ENCODE measurements at regions not wholly inside any gene's neighbourhood (a gene's known extent, or its start where the extent isn't known, plus 50 kb on each side); places are given as distances from the start of the nearest gene placed in this dataset.

DNA sequence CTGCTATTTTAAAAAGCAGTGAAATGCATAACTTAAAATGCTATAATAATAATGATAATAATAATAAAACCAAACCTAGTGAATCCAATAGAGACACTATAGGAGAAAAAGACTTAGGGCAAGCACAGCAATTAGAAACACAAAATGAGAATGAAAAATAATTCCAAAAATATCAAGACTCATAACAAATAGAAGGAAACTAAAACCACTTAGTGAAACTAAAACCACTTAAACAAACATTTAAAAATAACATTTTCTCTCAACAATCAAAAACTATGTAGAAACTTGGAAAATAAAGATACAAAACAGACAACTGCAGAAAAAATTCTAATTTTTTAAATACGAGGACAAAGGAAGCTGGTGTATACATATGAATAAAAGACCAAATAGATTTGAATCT is 655.2 kb upstream of the NRG3 start:
- dilution Hi-C loops (cut with HindIII; ENCODE audit: low sequenced_read_pairs, unreplicated experiment) (no loop called here), intact Hi-C loops (cut with micrococcal nuclease) (no loop called here), in situ Hi-C loops (cut with MboI; ENCODE audit: low sequenced_read_pairs) (no loop called here)
- H3K27ac ChIP-seq (ENCODE audit: insufficient read depth, low read length) = no peak overlapping the region
- no peaks in the 10 kb centered on the region for H3K36me3 ChIP-seq (ENCODE audit: control insufficient read depth, insufficient read depth, low read length)
- H3K9ac ChIP-seq (ENCODE audit: low read depth, low read length) = no peak overlapping the region
- no peak overlapping the region for H2AFZ ChIP-seq (replicated peaks; ENCODE audit: low read length, poor library complexity)
- no peaks in the 10 kb centered on the region for H4K20me1 ChIP-seq (ENCODE audit: insufficient read depth, low read length)
- no peak overlapping the region for H2AK9ac ChIP-seq (replicated peaks; ENCODE audit: low read depth, low read length, poor library complexity)
- H4K8ac ChIP-seq (ENCODE audit: low read depth in 2 of 2, low read length in 2 of 2) = no peak overlapping the region
- no peak overlapping the region for H2AK5ac ChIP-seq (ENCODE audit: low read depth, low read length)
- H3K14ac ChIP-seq (replicated peaks; ENCODE audit: low read depth, low read length) = no peak overlapping the region
- no TSS peak for BruUV-seq (replicated peaks)
- TF ChIP-seq RAD21 (IDR thresholded peaks at IDR 0.05; ENCODE audit: low read length) (no peak), RCOR1 (IDR thresholded peaks at IDR 0.05; ENCODE audit: insufficient replicate concordance, low read length) (no peak), RFX5 (IDR thresholded peaks at IDR 0.05; ENCODE audit: low read depth, low read length) (no peak), USF2 (IDR thresholded peaks at IDR 0.05; ENCODE audit: low read depth, low read length) (no peak), ELK1 (IDR thresholded peaks at IDR 0.05; ENCODE audit: borderline replicate concordance, low read depth, low read length) (no peak), CEBPB (IDR thresholded peaks at IDR 0.05; ENCODE audit: low read depth, low read length) (no peak), MXI1 (IDR thresholded peaks at IDR 0.05; ENCODE audit: borderline replicate concordance, low read depth, low read length) (no peak), NFE2L2 (IDR thresholded peaks at IDR 0.05; ENCODE audit: low read depth, low read length) (no peak), CHD1 (IDR thresholded peaks at IDR 0.05; ENCODE audit: low read depth, low read length) (no peak), MAZ (IDR thresholded peaks at IDR 0.05; ENCODE audit: borderline replicate concordance, low read depth, low read length) (no peak), POLR2A (IDR thresholded peaks at IDR 0.05; ENCODE audit: low read depth, low read length) (no peak), SMC3 (IDR thresholded peaks at IDR 0.05; ENCODE audit: low read depth, low read length) (no peak), FOS (IDR thresholded peaks at IDR 0.05; ENCODE audit: low read depth, low read length) (no peak)
- TF ChIP-seq, protein P1, sequence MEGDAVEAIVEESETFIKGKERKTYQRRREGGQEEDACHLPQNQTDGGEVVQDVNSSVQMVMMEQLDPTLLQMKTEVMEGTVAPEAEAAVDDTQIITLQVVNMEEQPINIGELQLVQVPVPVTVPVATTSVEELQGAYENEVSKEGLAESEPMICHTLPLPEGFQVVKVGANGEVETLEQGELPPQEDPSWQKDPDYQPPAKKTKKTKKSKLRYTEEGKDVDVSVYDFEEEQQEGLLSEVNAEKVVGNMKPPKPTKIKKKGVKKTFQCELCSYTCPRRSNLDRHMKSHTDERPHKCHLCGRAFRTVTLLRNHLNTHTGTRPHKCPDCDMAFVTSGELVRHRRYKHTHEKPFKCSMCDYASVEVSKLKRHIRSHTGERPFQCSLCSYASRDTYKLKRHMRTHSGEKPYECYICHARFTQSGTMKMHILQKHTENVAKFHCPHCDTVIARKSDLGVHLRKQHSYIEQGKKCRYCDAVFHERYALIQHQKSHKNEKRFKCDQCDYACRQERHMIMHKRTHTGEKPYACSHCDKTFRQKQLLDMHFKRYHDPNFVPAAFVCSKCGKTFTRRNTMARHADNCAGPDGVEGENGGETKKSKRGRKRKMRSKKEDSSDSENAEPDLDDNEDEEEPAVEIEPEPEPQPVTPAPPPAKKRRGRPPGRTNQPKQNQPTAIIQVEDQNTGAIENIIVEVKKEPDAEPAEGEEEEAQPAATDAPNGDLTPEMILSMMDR (conservative IDR thresholded peaks at IDR 0.05; ENCODE audit: low read depth, low read length) = no peak
- H4K91ac ChIP-seq (ENCODE audit: insufficient read depth, low read depth, low read length) = no peak overlapping the region
- H3K27me3 ChIP-seq (ENCODE audit: control insufficient read depth, insufficient read depth, low read length) = no peaks in the 10 kb centered on the region
- H2BK20ac ChIP-seq (ENCODE audit: low read depth, low read length) = no peak overlapping the region
- H3K9me3 ChIP-seq (ENCODE audit: control insufficient read depth, insufficient read depth, low read length) = peaks cover 7% of the 10 kb centered on the region; the same call in 1 of the 2 replicates
- no peak overlapping the region for H2BK120ac ChIP-seq (ENCODE audit: low read depth, low read length)
- H3K4me2 ChIP-seq (ENCODE audit: low read depth, low read length) = no peak overlapping the region
- no peak overlapping the region for H3K23ac ChIP-seq (ENCODE audit: low read depth, low read length)
- ChIA-PET POLR2A (ENCODE audit: unreplicated experiment) (no interaction called here), CTCF (no interaction called here)
- no peak overlapping the region for H3K4ac ChIP-seq (ENCODE audit: low read depth, low read length)
- no peaks in the 10 kb centered on the region for H3K9me1 ChIP-seq (ENCODE audit: insufficient read depth, low read length)
- no peak overlapping the region for H4K5ac ChIP-seq (ENCODE audit: low read depth, low read length)
- H3K18ac ChIP-seq (ENCODE audit: low read depth, low read length) = no peak overlapping the region
- no peak overlapping the region for H3K56ac ChIP-seq (ENCODE audit: extremely low read depth, insufficient read depth, low read length)
- DNase-seq (no peak), ATAC-seq (ENCODE audit: low read depth) (no peak)
- H2BK15ac ChIP-seq (ENCODE audit: low read depth, low read length) = no peak overlapping the region
- no peak overlapping the region for H2BK5ac ChIP-seq (ENCODE audit: low read depth, low read length, poor library complexity, severe bottlenecking)
- H3K79me1 ChIP-seq (ENCODE audit: low read depth in 1 of 2, low read length in 2 of 2) = no peaks in the 10 kb centered on the region
- no peak overlapping the region for H3K4me3 ChIP-seq (ENCODE audit: insufficient read depth, low read depth, low read length)
- H3K4me1 ChIP-seq (ENCODE audit: control insufficient read depth, insufficient read depth, low read length) = no peaks in the 10 kb centered on the region
- no CpG with 5 or more reads among the region's 1 CpG for WGBS, 2 experiments (ENCODE audit: extremely low coverage in 2 of 2, insufficient read length in 1 of 2)

All from IMR-90 (cell line).